ENCODE measurements at regions not wholly inside any gene's neighbourhood (a gene's known extent, or its start where the extent isn't known, plus 50 kb on each side); places are given as distances from the start of the nearest gene placed in this dataset.
A peak's percentile ranks its signal among the peaks of the same experiment; 100 is the strongest.

DNA sequence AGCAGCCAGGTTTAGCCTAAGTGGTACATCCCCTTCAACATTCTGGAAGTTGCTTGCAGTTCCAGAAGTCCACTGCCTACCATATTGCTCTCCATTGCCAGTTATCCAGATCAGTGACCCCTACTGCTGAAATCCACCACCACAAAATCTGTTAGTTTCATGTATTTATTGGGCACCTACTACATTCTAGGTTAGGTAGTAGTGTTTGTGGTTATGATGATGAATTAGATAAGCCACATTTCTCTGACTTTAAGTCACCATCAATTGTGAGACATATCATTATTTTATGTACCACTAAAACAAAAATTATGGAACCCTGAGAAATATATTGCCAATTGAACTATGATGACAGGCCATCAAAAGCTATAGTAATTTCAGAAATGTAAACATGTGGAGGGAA lies 139.5 kb upstream of the PKDCC start:
- DNase-seq: no peak
- Mint-ChIP-seq H3K4me3 (no peak overlapping the region), H3K27me3 (peaks cover 20 to 43% of the 10 kb centered on the region in 2 donors), H3K9me3 (no peaks in the 10 kb centered on the region), H3K4me1 (ENCODE audit: low read depth in 2 of 2) (peaks cover 13 to 14% of the 10 kb centered on the region in 2 donors), H3K36me3 (ENCODE audit: insufficient read depth) (no peaks in the 10 kb centered on the region), H3K27ac (no peak overlapping the region)
- ATAC-seq (replicated peaks): no peak

DNA sequence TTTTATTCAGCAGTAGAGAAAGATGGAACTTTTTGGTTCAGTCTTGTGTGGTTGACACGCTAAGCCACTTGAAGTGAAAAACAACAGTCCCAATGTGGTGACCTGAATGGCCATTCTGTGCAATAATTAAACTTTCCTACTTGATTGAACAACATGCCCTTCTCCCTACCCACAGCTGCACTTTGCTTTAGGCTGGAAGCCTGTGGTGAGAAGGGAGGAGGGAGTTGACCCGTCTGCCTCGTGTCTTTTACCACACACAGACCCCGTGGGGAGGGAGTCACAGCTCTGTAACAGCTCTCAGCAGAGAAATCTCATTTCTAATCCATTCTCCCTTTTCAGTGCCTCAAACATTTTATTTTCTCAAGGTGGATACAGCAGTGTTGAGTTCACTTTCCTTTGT lies 138.2 kb upstream of the PKDCC start:
- no peaks in the 10 kb centered on the region for H3K36me3 Mint-ChIP-seq (ENCODE audit: insufficient read depth)
- H3K9me3 Mint-ChIP-seq: no peaks in the 10 kb centered on the region
- peaks cover 30 to 45% of the 10 kb centered on the region in 2 donors for H3K27me3 Mint-ChIP-seq
- H3K4me1 Mint-ChIP-seq (ENCODE audit: low read depth in 2 of 2): peaks cover 13 to 14% of the 10 kb centered on the region in 2 donors
- ATAC-seq (replicated peaks) (peak; percentile 32), DNase-seq (no peak)
- H3K4me3 Mint-ChIP-seq: peak overlapping the region in 1 of 2 donors; percentile 17
- no peak overlapping the region for H3K27ac Mint-ChIP-seq

- Mint-ChIP-seq H3K36me3 (ENCODE audit: insufficient read depth) (no peaks in the 10 kb centered on the region), H3K27ac (no peak overlapping the region), H3K9me3 (no peaks in the 10 kb centered on the region), H3K4me1 (ENCODE audit: low read depth in 2 of 2) (peaks cover 13 to 14% of the 10 kb centered on the region in 2 donors), H3K27me3 (peaks cover 33 to 49% of the 10 kb centered on the region in 2 donors), H3K4me3 (no peak overlapping the region)
- ATAC-seq (replicated peaks) (no peak), DNase-seq (no peak)
Measured at GRCh38 chr2:41910126-41910525, 137.7 kb upstream of the PKDCC start.

- Mint-ChIP-seq H3K9me3 (no peaks in the 10 kb centered on the region), H3K4me3 (no peak overlapping the region), H3K27ac (no peak overlapping the region), H3K4me1 (ENCODE audit: low read depth in 2 of 2) (peaks cover 12 to 14% of the 10 kb centered on the region in 2 donors), H3K27me3 (peaks cover 24 to 43% of the 10 kb centered on the region in 2 donors), H3K36me3 (ENCODE audit: insufficient read depth) (no peaks in the 10 kb centered on the region)
- no peak for ATAC-seq (replicated peaks)
- no peak for DNase-seq
Measured at GRCh38 chr2:41911033-41911432, 136.8 kb upstream of the PKDCC start.

DNA sequence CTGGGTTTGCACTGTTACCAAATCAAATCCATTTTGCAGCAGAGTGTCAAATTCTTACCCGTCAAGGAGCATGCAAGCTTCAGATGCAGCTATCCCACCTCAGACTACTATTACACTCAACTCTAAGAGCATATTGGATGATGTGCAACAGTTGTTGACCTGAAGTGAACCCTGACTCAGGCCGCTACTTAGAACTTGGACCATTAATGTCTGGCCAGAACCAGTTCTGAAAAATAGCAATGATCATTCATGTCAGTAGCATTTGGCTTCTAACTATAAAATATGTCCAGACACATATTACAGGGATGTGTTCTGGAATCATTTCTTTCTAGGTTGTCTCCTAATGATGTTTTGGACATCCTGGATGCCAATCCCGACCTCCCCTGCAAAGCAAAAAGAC lies 135.5 kb upstream of the PKDCC start:
- no peak overlapping the region for H3K4me3 Mint-ChIP-seq
- no peak for ATAC-seq (replicated peaks)
- peaks cover 11 to 14% of the 10 kb centered on the region in 2 donors for H3K4me1 Mint-ChIP-seq (ENCODE audit: low read depth in 2 of 2)
- no peaks in the 10 kb centered on the region for H3K36me3 Mint-ChIP-seq (ENCODE audit: insufficient read depth)
- DNase-seq: no peak
- peaks cover 14 to 33% of the 10 kb centered on the region in 2 donors for H3K27me3 Mint-ChIP-seq
- H3K9me3 Mint-ChIP-seq: no peaks in the 10 kb centered on the region
- H3K27ac Mint-ChIP-seq: no peak overlapping the region

GRCh38 chr2:41912776-41913175 lies 135.0 kb upstream of the PKDCC start:
- H3K36me3 Mint-ChIP-seq (ENCODE audit: insufficient read depth): no peaks in the 10 kb centered on the region
- DNase-seq: no peak
- no peaks in the 10 kb centered on the region for H3K9me3 Mint-ChIP-seq
- H3K4me3 Mint-ChIP-seq: no peak overlapping the region
- peaks cover 14 to 30% of the 10 kb centered on the region in 2 donors for H3K27me3 Mint-ChIP-seq
- no peak overlapping the region for H3K27ac Mint-ChIP-seq
- peaks cover 11 to 14% of the 10 kb centered on the region in 2 donors for H3K4me1 Mint-ChIP-seq (ENCODE audit: low read depth in 2 of 2)
- ATAC-seq (replicated peaks): no peak

DNA sequence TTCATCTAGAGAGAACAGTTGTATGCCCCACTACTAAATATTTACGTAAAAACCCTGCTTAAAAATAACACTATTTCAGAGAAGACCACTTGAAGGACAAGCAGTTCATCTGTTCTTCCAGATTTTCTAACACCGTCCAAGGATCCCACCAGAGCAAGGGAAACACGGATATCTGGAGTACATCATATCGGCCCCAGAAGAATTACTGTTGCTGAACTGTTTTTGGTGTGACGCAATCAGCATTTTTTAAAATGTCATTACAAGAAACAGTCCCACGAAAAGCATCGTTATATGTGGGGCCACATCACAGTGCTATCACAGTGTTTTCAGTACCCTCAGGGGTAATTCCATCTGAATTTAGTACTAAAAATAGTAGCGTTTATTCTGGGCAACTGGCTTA lies 134.5 kb upstream of the PKDCC start:
- Mint-ChIP-seq H3K27me3 (peaks cover 14 to 25% of the 10 kb centered on the region in 2 donors), H3K4me1 (ENCODE audit: low read depth in 2 of 2) (peaks cover 6 to 11% of the 10 kb centered on the region in 2 donors), H3K4me3 (no peak overlapping the region), H3K36me3 (ENCODE audit: insufficient read depth) (no peaks in the 10 kb centered on the region), H3K27ac (no peak overlapping the region), H3K9me3 (no peaks in the 10 kb centered on the region)
- no peak for ATAC-seq (replicated peaks)
- no peak for DNase-seq

DNA sequence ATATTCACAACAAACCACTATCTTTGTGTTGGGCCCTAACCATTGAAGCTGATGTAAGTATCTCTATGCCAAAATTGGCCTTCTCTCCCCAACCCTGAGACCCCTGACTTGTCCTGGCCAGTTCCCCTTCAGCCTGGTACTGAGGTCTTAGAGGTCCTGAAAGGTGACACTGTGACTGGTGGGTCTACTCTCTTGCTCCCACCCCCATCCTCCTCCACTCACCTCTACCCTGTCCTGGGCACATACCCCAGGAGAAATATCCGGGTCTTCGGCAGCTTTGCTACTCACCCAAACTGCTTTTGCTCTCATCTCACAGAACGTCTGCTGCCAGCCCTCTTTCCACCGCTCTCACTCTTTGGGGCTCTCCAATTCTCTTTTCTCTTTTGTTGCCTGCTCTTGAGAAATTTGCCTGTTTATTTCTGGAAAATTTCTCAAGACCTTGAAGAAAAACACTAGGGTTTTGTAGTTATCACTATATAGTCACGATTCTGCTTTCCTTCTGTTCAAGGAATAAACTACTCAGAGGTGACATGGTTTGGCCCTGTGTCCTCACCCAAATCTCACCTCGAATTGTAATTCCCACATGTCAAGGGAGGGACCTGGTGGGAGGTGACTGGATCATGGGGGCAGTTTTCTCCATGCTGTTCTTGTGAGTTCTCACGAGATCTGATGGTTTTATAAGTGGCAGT lies 133.8 kb upstream of the PKDCC start:
- Mint-ChIP-seq H3K27ac (no peak overlapping the region), H3K36me3 (ENCODE audit: insufficient read depth) (no peaks in the 10 kb centered on the region), H3K9me3 (no peaks in the 10 kb centered on the region), H3K27me3 (peaks cover 14 to 25% of the 10 kb centered on the region in 2 donors), H3K4me1 (ENCODE audit: low read depth in 2 of 2) (peaks cover 4 to 7% of the 10 kb centered on the region in 2 donors), H3K4me3 (no peak overlapping the region)
- DNase-seq: no peak
- ATAC-seq (replicated peaks): no peak

- Mint-ChIP-seq H3K4me3 (no peak overlapping the region), H3K27ac (no peak overlapping the region), H3K9me3 (no peaks in the 10 kb centered on the region), H3K4me1 (ENCODE audit: low read depth in 2 of 2) (peaks cover 0 to 3% of the 10 kb centered on the region in 2 donors), H3K36me3 (ENCODE audit: insufficient read depth) (no peaks in the 10 kb centered on the region), H3K27me3 (peaks cover 14 to 25% of the 10 kb centered on the region in 2 donors)
- ATAC-seq (replicated peaks) (no peak), DNase-seq (no peak)
Measured at GRCh38 chr2:41914936-41915335, 132.9 kb upstream of the PKDCC start.

DNA sequence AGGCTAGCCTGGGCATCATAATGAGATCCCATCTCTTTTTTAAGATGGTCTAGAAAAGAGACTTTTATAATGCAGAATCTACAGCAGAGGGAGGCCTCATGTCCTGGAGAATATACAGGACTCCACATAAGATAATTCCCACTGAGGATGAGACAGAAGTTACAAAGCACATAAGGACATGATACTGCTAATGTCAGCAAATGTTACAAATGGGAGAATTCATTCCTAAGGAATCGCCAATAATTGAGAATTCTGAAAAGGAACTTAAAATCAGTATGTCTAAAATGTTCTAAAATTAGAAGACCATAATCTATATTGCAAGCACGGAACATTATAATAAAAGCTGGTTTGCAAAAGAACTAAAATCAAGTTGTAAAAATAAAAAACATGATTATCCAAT lies 131.6 kb upstream of the PKDCC start:
- Mint-ChIP-seq H3K27ac (no peak overlapping the region), H3K27me3 (peaks cover 14 to 25% of the 10 kb centered on the region in 2 donors), H3K9me3 (no peaks in the 10 kb centered on the region), H3K36me3 (ENCODE audit: insufficient read depth) (no peaks in the 10 kb centered on the region), H3K4me1 (ENCODE audit: low read depth in 2 of 2) (peaks cover 0 to 3% of the 10 kb centered on the region in 2 donors), H3K4me3 (no peak overlapping the region)
- DNase-seq (no peak), ATAC-seq (replicated peaks) (no peak)

- Mint-ChIP-seq H3K4me1 (ENCODE audit: low read depth in 2 of 2) (no peaks in the 10 kb centered on the region), H3K27ac (peak overlapping the region in 1 of 2 donors; percentile 61), H3K36me3 (ENCODE audit: insufficient read depth) (no peaks in the 10 kb centered on the region), H3K27me3 (peaks cover 14 to 19% of the 10 kb centered on the region in 2 donors), H3K9me3 (no peaks in the 10 kb centered on the region), H3K4me3 (no peak overlapping the region)
- DNase-seq: no peak
- no peak for ATAC-seq (replicated peaks)
Measured at GRCh38 chr2:41917587-41917986, 130.2 kb upstream of the PKDCC start.

GRCh38 chr2:41919135-41919534 lies 128.7 kb upstream of the PKDCC start:
- no peaks in the 10 kb centered on the region for H3K4me1 Mint-ChIP-seq (ENCODE audit: low read depth in 2 of 2)
- DNase-seq: no peak
- H3K27ac Mint-ChIP-seq: no peak overlapping the region
- H3K27me3 Mint-ChIP-seq: peaks cover 8 to 9% of the 10 kb centered on the region in 2 donors
- no peaks in the 10 kb centered on the region for H3K9me3 Mint-ChIP-seq
- no peak overlapping the region for H3K4me3 Mint-ChIP-seq
- no peaks in the 10 kb centered on the region for H3K36me3 Mint-ChIP-seq (ENCODE audit: insufficient read depth)
- ATAC-seq (replicated peaks): no peak

DNA sequence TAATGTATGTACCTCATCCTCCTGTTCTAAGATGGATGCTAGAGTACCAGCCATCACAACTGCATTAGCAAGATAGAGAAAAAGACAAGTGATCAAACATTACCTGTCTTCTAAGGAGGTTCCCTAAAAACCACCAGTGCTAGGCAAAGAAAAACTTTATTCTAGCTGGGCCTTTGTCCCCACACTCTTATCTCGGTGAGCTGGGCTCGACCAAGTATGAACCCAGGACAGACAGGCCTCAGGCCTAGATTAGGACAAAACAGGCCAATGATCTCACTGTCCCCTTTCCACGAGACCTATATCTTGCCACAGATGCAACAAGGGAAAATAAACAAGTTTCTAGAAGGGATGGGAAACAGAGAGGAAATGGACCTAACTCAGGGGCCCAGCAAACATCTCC lies 127.6 kb upstream of the PKDCC start:
- Mint-ChIP-seq H3K4me1 (ENCODE audit: low read depth in 2 of 2) (no peaks in the 10 kb centered on the region), H3K4me3 (no peak overlapping the region), H3K27ac (no peak overlapping the region), H3K27me3 (no peaks in the 10 kb centered on the region), H3K9me3 (peaks cover 2 to 4% of the 10 kb centered on the region in 2 donors), H3K36me3 (ENCODE audit: insufficient read depth) (no peaks in the 10 kb centered on the region)
- ATAC-seq (replicated peaks) (no peak), DNase-seq (no peak)

DNA sequence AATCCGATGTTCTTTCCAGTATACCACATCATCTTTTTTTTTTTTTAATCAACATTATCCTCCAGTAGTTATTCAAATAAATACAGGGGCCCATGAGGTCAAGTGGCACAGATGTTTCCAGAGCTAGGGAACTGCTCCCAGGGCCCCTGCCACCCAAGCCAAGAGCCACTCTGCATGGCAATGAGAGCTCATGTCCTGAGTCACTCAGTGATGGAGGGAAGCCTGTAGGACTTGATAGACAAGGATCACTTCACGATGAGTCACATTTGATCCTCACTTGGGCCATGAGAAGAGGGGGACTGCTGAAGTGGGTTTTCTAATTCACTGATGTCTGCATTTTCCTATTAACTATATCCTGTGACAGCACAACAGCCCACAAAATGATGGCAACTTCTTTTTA lies 127.0 kb upstream of the PKDCC start:
- Mint-ChIP-seq H3K4me1 (ENCODE audit: low read depth in 2 of 2) (no peaks in the 10 kb centered on the region), H3K4me3 (no peak overlapping the region), H3K27me3 (no peaks in the 10 kb centered on the region), H3K9me3 (peaks cover 6 to 9% of the 10 kb centered on the region in 2 donors), H3K27ac (no peak overlapping the region), H3K36me3 (ENCODE audit: insufficient read depth) (no peaks in the 10 kb centered on the region)
- DNase-seq: no peak
- no peak for ATAC-seq (replicated peaks)

Data from effector memory CD8-positive, alpha-beta T cell (primary cell).